GM12878 (cell line): ENCODE measurements at regions not wholly inside any gene's neighbourhood (a gene's known extent, or its start where the extent isn't known, plus 50 kb on each side); places are given as distances from the start of the nearest gene placed in this dataset.

Experiments
- HDAC6 ChIP-seq: fragments of 200-600 bp; sonication (generic); IDR thresholded peaks from one replicate; pipeline ENCODE4 v1.8.0; 2017; ENCODE audit warnings: antibody characterized with exemption; ENCODE audit not compliant: unreplicated experiment
- MXI1 ChIP-seq: fragments of 150-350 bp; IDR thresholded peaks from 2 replicates; pipeline ENCODE4 v1.6.1; 2011; ENCODE audit warnings: low read depth, mild to moderate bottlenecking, inconsistent platforms, low read length, improper control_type of control experiment
- POLR2AphosphoS5 ChIP-seq: IDR thresholded peaks from 2 replicates; pipeline ENCODE4 v1.6.1; 2011; ENCODE audit warnings: mild to moderate bottlenecking, low read length, inconsistent platforms
- SP1 ChIP-seq: IDR thresholded peaks from one replicate; pipeline ENCODE4 v1.6.1; 2011; ENCODE audit warnings: low read depth, low read length
- TF ChIP-seq, protein P1 (sequence below), 3 experiments: IDR thresholded peaks in 2 of 3; conservative IDR thresholded peaks in 1 of 3; 2 replicates each; pipeline ENCODE4 v1.5.1; 2011; ENCODE audit warnings: low read depth in 3 of 3, low read length in 3 of 3, mild to moderate bottlenecking in 3 of 3, control low read depth in 2 of 3, moderate library complexity in 2 of 3, inconsistent platforms in 1 of 3, mixed read lengths in 1 of 3; ENCODE audit not compliant: control insufficient read depth in 2 of 3, insufficient read depth in 1 of 3; ENCODE audit errors: extremely low read depth in 1 of 3

DNA sequence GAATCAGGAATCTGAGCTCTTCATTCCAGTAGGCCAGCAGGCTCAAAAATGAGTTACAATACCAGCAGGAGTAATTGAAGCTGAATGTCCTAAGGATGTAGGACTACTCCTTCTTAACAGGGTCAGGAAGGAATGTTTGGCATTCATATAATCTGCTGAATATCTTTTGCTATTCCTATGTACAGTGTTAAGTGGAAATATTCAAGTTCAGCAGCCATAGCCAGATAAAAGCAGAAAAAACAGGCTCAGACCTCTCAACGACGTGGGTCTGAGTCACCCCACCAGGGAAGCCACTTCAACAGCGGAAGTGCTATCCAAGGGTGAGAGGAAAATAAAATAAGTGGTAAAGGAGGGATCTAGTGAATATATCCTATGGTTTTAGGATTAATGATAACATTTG, 577.0 kb downstream of the SPOCK3 start:
- TF ChIP-seq, protein P1, sequence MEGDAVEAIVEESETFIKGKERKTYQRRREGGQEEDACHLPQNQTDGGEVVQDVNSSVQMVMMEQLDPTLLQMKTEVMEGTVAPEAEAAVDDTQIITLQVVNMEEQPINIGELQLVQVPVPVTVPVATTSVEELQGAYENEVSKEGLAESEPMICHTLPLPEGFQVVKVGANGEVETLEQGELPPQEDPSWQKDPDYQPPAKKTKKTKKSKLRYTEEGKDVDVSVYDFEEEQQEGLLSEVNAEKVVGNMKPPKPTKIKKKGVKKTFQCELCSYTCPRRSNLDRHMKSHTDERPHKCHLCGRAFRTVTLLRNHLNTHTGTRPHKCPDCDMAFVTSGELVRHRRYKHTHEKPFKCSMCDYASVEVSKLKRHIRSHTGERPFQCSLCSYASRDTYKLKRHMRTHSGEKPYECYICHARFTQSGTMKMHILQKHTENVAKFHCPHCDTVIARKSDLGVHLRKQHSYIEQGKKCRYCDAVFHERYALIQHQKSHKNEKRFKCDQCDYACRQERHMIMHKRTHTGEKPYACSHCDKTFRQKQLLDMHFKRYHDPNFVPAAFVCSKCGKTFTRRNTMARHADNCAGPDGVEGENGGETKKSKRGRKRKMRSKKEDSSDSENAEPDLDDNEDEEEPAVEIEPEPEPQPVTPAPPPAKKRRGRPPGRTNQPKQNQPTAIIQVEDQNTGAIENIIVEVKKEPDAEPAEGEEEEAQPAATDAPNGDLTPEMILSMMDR (IDR thresholded peaks at IDR 0.05 in 2 of 3, conservative IDR thresholded peaks at IDR 0.05 in 1 of 3; ENCODE audit: control insufficient read depth in 2 of 3, extremely low read depth in 1 of 3, insufficient read depth in 1 of 3, low read depth in 3 of 3, low read length in 3 of 3) = no peak
- TF ChIP-seq MXI1 (no peak), SP1 (no peak), POLR2AphosphoS5 (no peak), HDAC6 (no peak)
